GM12865 (cell line): ENCODE measurements at regions not wholly inside any gene's neighbourhood (a gene's known extent, or its start where the extent isn't known, plus 50 kb on each side); places are given as distances from the start of the nearest gene placed in this dataset.

Experiments
- DNase-seq: peaks from one replicate; pipeline ENCODE4 v3.0.0; 2010; ENCODE audit warnings: low read depth
- H3K4me3 ChIP-seq: 2 replicates; pipeline ENCODE4 v1.5.1; 2011; ENCODE audit warnings: mild to moderate bottlenecking, low read depth, low read length, control low read depth
- CTCF ChIP-seq: IDR thresholded peaks from 2 replicates; pipeline ENCODE4 v1.5.1; 2011; ENCODE audit warnings: low read length, control low read depth, low read depth, inconsistent platforms; ENCODE audit not compliant: insufficient read depth; ENCODE audit errors: missing control alignments

GRCh38 chr10:54947605-54948004 lies 146.6 kb upstream of the PCDH15 start:
- no peak for DNase-seq
- no peak for TF ChIP-seq CTCF
- no peak overlapping the region for H3K4me3 ChIP-seq

- peak; percentile 21 for TF ChIP-seq CTCF
- DNase-seq = peak; percentile 0
Measured at GRCh38 chr10:54940418-54940817, 139.4 kb upstream of the PCDH15 start.

GRCh38 chr10:54914049-54914448 lies 113.0 kb upstream of the PCDH15 start:
- no peak for DNase-seq
- no peak overlapping the region for H3K4me3 ChIP-seq
- no peak for TF ChIP-seq CTCF

More at GRCh38 chr10:54940418-54940817, 139.4 kb upstream of the PCDH15 start:
- H3K4me3 ChIP-seq = no peak overlapping the region

GRCh38 chr10:54909165-54909564 lies 108.1 kb upstream of the PCDH15 start:
- H3K4me3 ChIP-seq = no peak overlapping the region
- no peak for TF ChIP-seq CTCF
- no peak for DNase-seq

- TF ChIP-seq CTCF = no peak
- H3K4me3 ChIP-seq = no peak overlapping the region
- DNase-seq = no peak
Measured at GRCh38 chr10:54908019-54908418, 107.0 kb upstream of the PCDH15 start.

- no peak overlapping the region for H3K4me3 ChIP-seq
- no peak for DNase-seq
- TF ChIP-seq CTCF = no peak
Measured at GRCh38 chr10:54906940-54907339, 105.9 kb upstream of the PCDH15 start.

GRCh38 chr10:54905578-54906192 lies 104.7 kb upstream of the PCDH15 start:
- no peak for DNase-seq
- TF ChIP-seq CTCF = no peak
- no peak overlapping the region for H3K4me3 ChIP-seq
